Amniotic epithelial cell (primary cell): ENCODE measurements at regions not wholly inside any gene's neighbourhood (a gene's known extent, or its start where the extent isn't known, plus 50 kb on each side); places are given as distances from the start of the nearest gene placed in this dataset.

Experiments used
- DNase-seq: peaks from one replicate; pipeline ENCODE4 v3.0.0-alpha.2; 2010; ENCODE audit warnings: low read depth

GRCh38 chr5:6920628-6921256, 207.5 kb downstream of the TENT4A start:
- no peak for DNase-seq

DNA sequence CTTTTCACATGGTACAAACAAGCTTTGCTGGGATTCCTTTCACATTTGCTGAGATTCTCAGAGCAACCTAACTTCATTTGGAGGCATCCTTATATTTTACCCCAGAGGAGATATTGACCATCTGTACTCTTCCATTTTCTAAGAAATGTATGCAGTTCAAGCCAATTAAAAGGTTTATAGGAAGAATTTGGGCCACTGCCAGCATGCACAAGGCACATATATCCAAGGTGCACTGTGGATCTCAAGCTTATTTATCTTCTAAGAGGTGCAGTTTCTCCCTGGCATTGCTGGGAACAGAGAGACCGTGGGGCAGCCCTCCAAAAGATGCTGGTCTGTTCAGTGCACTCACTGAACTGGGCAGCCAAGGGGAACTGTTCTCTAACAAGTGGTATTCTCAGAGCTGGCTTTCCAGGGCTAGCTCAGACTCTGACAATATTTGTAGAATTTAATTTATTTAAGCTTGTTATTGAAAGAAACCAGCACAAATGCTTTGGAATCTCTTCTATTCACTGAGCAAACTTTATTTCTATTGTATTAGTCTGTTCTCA, 213.3 kb downstream of the TENT4A start:
- no peak for DNase-seq

DNA sequence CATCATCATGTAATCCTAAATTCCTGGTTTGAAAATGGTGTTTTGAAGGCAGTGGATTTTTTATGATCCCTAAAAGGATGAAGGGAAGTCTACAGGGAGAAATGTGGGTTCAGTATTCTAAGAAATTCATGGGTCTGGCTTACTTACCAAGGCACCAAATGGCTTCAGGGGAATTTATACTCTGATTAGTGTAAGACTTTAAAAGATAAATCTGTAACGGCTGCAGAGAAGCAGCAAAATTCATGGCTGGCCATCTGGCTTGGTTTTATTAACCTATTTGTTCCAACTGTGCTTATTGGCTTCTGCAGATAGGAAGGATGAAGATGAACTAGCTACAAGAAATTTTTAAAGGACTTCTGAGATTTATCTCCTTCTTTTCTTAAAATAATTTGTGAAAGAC, 222.8 kb downstream of the TENT4A start:
- DNase-seq: no peak

DNA sequence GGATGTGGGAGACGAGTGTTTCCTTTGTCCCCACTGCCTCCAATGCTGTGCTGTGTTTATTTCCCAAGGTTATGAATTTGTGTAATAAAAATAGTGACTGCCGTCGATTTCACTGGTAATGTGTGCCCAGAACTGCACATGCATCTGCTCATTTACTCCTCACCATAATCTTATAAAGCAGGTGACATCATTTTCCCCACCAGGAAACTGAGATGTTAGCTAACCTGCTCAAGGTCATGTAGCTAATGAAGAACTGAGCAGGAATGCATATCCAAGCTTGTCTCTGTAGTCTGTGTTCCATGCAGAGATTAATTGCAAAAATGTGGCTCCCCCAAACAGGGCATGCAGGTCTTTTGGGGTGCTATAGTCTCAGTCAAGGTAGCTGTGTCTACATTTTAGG, 224.4 kb downstream of the TENT4A start:
- no peak for DNase-seq

DNA sequence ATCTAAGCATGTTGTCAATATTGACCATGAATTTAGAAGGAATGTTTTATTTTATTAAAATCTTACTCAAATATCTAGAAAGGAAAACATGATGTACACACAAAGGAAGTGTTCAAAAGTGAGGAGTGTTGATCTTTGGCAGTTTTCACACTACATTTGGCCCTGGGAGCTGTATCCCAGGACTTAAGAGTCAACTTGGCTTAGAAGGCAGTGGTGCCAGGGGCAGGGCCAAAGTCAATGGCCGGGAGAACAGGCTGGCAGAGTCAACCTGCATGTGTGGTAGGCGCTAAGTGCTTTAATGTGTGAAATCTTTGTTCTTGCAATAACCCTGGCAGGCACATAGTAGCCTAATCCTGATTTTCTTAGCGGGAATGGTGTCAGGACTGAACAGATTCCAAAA, 228.4 kb downstream of the TENT4A start:
- DNase-seq: no peak

- DNase-seq: no peak
Observed at GRCh38 chr5:6943197-6944112, 230.2 kb downstream of the TENT4A start.

GRCh38 chr5:6948562-6948961, 235.3 kb downstream of the TENT4A start:
- DNase-seq: no peak

DNA sequence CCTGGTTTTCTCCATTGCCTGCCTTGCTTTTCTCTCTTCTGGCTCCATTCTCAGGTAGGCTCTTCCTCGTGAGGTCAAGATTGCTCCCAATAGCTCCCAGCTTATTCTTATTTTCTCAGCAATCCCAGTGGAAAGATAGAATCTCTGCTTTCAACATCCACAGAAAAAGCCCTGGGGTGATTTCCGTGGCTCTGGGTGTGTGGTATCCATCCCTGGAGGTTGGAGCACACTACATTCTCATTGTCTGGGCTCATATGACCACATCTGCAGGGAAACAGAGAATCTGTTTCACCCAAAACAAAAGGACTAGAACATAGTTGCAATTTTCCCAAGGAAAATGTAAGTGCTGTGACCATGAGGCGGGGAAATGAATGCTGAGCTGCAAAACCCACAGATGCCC, 236.0 kb downstream of the TENT4A start:
- DNase-seq: no peak

GRCh38 chr5:6950250-6950649, 237.0 kb downstream of the TENT4A start:
- no peak for DNase-seq

DNA sequence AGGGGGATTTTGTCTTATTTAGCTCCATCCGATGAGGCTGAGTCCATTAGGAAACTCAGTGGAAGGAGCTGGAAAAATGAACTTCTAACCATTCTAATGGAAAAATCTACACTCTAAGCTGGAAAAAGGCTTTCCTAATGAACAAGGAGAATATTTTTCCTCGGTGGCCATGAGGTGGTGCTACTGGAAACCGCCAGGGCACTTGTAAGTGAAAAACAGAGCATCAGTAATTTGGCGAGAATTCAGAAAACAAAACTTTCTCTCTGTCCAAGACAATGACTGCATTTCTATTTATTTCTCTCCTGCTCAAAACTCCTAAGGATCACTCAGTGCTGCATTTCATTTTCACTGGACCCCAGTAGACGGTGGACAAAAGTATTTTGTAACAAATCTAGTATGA, 237.6 kb downstream of the TENT4A start:
- no peak for DNase-seq

DNA sequence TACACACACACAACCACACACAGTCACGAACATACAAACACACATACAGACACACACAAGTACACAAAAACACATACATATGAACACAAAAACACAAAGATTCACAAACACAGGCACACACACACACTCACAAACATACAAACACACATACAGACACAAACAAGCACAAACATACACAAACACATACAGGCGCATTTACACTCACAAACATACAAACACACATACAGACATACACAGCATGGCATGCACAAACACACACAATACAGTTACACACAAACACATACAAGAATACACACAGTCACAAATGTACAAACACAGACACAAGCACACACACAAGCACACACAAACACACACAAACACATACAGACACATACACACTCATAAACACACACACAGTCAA, 247.9 kb downstream of the TENT4A start:
- no peak for DNase-seq

- DNase-seq: no peak
Observed at GRCh38 chr5:6961837-6962635, 248.8 kb downstream of the TENT4A start.

GRCh38 chr5:6976971-6977370, 263.7 kb downstream of the TENT4A start:
- no peak for DNase-seq

- no peak for DNase-seq
Observed at GRCh38 chr5:6979061-6979460, 265.8 kb downstream of the TENT4A start.

DNA sequence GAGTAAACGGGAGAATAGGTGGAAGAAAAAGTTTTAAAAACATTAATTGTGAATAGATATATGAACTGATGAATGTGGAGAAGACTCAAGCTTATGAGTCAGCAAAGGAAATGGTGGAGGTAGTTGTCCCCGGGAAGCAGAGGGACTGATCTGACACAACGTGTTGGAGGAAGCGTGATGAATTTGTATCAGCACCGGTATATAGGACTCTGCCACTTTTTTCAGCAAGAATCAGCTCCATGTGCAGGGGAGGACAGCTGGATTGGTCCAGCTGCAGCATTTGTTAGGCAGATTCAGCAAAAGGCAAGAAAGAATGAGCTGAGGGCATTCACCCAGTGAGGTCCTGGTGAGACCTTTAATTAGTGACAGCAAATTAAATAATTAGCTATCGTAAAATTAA, 276.0 kb downstream of the TENT4A start:
- no peak for DNase-seq

DNA sequence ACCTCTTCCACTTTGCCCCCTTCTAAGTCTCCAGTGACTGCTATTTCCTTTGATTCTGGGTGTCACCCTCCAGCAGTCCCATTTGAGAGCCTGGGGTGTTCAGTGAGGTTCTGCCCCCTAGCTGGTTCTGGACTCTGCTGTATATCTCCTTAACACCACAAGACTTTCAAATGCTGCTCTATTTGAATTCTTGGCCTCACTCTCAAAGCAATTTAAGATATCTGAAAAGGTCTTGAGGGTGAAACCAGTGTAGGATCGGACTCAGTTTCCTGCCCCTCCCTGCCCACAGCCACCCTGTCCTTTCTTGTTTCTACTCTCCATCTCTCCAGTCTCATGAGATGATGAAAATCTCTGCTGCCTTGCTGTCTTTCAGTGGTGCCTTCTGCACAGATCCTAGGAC, 280.9 kb downstream of the TENT4A start:
- DNase-seq: no peak

- DNase-seq: no peak
Observed at GRCh38 chr5:6995115-6995514, 281.9 kb downstream of the TENT4A start.

GRCh38 chr5:7000310-7000709, 287.1 kb downstream of the TENT4A start:
- no peak for DNase-seq

DNA sequence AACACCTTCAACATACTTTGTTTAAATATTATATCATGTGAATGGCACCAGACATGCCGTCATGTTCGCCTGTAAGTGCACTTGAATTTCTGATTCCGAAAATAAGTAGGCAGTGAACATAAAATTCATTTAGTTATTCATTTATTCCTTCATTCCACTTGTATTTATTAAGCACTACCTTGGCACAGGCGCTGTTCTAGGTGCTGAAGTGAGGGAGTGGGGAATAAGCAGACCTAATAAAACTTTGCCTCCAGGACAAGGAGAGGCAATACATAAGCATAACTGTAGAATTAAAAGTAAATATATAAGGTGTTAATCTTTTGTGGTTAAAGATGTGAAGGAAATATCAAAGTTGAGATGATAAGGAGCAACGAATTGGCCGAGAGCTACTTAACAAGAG, 297.4 kb downstream of the TENT4A start:
- DNase-seq: no peak

DNA sequence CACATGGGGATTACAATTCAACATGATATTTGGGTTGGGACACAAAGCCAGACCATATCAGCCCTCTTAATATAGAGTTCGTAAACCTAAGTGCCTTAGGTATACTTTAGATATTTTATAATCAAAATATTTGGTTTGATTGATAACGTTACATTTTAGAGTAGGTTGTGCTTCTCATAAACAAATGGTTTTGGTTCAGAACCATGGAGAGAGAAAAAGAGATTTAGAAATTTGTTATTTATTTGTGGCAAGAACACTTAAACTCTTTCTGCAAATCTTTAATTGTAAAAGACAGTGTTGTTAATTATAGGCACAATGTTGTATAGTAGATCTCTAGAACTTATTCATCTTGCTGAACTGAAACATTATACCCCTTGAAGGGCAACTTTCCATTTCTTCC, 298.8 kb downstream of the TENT4A start:
- DNase-seq: no peak

GRCh38 chr5:7014611-7015010, 301.4 kb downstream of the TENT4A start:
- no peak for DNase-seq

DNA sequence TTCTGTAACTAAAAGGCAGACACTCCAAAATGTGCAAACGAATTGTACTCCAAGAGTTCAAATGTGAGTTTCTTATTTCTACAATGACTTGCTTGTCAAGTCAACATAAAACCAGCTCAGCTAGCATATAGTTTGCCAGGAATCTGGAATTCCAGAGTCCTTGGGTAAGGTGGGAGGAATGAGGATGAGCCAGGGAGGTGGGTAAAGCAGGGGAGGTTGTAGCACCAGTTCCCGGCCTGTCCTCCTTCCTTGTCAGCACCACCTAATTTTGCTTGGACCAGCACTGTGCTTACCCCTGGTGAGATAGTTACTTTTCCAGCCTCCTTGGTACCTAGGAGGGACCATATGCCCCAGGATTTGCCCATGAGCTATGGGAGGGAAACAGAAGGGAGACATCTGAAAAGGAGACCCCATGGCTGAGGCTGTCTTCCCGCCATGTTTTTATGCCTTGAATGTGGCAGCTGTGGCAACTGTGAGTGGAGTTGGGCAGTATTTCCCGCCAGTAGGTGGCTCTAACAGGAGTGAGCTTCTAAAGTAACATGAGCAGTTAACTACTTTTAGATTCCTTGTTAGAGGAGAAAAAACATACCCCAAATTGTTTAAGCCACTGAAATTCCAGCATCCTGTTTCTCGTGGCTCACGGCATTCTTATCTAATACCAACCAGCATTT, 302.5 kb downstream of the TENT4A start:
- DNase-seq: no peak
